NT2/D1 (cell line): ENCODE measurements at regions not wholly inside any gene's neighbourhood (a gene's known extent, or its start where the extent isn't known, plus 50 kb on each side); places are given as distances from the start of the nearest gene placed in this dataset.

Experiments used
- SUZ12 ChIP-seq: IDR thresholded peaks from 2 replicates; pipeline ENCODE4 v1.6.1; 2011; ENCODE audit not compliant: insufficient read length, insufficient read depth; ENCODE audit errors: extremely low read depth
- ZNF274 ChIP-seq: IDR thresholded peaks from 2 replicates; pipeline ENCODE4 v1.6.1; 2011; ENCODE audit warnings: mild to moderate bottlenecking, low read depth, low read length

DNA sequence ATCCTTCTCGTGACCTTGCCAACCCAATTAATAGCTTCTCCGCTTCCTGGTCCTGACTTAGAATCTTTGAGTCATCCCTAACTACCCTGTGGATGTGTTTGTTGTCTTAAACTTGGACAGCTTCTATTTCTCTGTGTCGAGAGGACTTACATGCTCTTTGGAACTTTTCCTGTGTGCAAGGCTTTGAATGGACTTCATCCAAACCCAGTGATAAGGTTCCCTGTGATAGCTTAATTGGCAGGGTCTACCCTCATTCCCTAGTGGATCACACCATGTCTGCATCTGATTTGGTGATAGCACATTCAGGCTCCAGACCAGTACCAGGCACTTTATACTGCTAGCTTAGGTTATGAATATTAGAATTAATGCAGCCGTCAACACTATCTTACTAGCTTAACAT lies 378.2 kb upstream of the KAZN start:
- no peak for TF ChIP-seq ZNF274
- no peak for TF ChIP-seq SUZ12
